ENCODE measurements at regions not wholly inside any gene's neighbourhood (a gene's known extent, or its start where the extent isn't known, plus 50 kb on each side); places are given as distances from the start of the nearest gene placed in this dataset.

DNA sequence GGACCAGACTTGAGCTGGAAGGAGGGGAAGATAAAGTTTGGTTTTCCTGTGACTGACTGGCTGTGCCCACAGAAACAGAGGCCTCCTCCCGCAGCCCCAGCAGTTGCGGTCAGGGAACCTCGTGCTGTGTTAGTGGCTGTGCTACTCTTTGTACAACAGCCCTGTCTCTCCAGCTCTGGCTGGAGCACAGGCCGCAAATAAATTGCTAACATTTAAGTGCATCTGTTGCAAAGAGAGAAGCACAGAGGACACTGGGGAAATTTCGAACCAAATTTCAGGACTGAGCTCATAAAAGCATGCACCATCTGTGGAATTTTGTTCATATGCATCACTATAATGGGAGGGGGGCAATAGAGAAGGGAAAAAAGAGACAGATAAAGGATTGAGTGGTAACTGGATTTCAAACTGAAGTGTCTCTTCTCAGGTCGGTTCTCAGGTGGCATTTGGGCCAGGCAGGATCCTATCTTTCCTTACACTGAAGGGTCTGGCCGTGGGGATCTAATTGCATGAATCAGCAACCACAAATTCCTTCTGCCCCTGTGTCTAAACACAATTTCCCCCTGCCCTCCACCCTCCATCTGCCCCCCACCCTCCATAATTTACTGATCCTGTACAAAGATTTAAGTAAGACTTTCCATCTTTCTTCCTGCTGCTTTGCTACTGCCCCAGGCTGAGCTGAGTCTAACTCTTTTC is 88.9 kb upstream of the ATXN1 start:
- DNase-seq: no peak

DNA sequence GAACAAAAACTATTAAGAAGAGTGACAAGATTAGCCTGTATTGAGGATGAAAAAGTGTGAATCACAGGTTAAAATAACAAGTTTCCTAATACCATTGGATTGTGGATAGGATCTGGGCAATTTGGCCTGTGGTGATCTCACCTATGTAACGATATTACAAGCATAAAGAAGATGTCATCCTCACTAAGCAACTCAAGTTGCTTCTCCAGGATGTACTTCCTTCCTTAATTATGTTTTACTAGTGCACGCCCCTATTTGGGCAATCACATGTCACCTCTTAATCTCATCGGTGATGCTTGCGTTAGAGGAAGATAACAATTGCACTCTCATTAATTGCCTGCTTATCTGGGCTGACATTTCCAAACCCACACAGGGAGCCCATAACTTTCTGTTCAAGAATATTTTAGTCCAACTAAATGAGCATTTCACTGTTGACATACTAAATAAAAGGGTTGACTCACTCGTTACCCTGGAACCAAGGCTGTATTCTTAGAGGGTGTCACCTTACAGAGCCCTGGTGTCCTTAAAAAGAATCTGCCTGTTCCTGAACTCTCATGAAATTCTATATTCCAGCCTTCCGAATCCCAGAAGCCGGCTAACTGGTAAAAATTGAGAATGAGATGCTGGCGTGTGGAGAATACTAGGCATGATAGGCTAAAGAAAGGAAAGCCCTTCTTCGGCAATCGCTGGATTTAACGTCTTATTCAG is 88.2 kb upstream of the ATXN1 start:
- no peak for DNase-seq

DNA sequence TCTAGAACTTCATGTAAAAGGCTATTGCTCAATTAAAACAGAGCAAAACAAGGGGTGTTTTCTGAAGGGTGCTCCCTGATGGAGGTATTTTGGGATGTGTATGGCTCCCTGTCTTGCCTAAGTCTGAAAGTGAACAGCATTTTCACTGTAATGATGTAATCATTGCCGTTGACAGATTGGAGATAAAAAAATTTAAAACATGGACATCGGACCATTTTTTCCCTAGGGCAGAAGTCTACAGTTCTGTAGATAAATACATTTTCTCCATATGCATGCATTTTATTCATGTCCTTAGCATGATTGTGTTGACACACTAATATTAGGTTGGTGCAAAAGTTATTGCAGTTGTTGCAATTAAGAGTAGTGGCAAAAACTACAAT is 85.1 kb upstream of the ATXN1 start:
- DNase-seq: no peak

DNA sequence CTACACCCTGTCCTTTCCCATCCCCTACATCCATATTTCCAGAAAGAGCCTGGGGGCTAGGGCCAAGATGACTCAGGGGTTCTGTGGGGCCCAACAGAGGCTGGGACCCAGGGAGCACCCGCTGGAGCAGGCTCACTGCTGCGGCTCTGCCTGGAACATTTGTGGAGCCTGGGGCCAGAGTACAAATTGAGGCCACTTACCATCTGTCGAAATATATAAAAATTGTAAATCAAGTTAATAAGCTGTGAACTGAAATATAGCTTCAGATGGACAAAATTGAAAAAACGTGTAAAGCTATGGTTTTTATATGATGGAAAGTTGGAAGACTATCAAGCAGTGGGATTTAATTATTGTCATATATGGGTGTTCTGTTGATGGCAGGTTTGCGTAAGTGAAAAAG is 82.9 kb upstream of the ATXN1 start:
- no peak for DNase-seq

DNA sequence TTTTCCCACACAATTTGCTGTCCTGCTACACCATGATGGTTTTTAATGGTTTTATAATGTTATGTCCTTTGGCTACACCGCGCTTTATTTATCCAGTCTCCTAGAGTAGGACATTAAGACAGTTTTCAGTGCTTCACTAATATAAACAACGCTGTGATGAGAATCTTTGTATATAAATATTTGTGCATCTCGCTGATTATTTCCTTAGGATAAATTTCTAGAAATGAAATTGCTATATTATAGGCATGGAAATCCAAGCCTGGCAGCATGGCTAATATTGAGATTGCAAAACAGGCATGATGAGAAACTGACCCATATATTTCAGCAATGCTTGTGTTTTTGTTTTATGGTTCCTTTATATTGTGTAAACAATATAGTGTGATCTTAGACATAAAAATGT is 81.4 kb upstream of the ATXN1 start:
- DNase-seq: no peak

DNA sequence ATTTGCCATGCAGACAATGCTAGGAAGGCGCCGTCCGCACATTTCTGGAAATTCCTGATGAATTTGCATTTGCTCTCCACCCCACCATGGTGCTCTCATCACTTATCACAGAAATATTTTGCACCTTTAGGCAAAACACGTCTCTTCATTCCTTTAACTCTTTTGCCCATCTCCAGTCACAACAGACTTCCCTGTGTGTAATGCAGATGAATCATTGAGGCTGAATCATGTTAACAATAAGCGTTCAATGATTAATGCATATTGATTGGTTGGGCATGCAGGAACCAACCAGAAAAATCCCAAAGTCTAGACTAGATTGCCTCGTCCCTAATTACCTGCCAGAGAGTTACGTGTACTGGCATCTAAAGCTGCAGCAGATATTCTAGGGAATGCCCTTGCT is 80.0 kb upstream of the ATXN1 start:
- no peak for DNase-seq

DNA sequence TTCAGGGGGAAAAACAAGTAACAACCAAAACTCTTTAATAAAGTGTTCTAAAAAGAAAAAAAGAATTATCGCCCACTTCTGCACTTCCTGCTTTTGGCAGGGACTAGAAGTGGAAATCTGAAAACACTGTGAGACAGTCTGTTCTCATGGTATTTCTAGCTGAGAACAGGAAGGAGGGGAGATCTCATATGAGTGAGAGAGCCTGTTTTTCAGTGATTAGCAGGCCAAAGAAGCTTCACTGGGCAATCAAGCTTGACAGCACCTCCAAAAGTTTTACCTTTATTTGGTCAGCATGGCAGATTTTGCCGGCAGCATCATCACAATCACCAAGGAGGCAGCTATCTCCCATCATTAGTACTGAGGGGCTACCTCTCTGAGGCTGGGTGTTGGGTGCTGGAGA is 79.5 kb upstream of the ATXN1 start:
- no peak for DNase-seq

DNA sequence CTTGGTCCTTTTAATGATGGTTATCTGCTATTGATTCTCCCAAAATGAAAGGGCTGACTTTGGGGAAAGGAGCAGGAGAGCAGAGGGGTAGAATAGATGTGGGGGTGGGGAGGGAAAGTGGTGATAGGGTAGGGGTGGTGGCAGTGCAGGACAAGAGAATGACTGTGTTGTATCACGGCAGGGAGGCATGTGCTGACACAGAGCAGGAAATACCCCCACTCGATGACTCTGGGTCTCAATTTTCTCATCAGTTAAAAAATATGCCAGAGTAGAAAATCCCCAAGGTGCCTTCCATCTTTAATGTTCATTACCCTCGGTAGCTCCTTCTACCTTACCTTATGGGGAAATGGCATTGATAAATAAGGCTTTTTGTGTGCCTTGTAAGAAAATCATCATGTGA is 79.0 kb upstream of the ATXN1 start:
- peak; percentile 12 for DNase-seq

DNA sequence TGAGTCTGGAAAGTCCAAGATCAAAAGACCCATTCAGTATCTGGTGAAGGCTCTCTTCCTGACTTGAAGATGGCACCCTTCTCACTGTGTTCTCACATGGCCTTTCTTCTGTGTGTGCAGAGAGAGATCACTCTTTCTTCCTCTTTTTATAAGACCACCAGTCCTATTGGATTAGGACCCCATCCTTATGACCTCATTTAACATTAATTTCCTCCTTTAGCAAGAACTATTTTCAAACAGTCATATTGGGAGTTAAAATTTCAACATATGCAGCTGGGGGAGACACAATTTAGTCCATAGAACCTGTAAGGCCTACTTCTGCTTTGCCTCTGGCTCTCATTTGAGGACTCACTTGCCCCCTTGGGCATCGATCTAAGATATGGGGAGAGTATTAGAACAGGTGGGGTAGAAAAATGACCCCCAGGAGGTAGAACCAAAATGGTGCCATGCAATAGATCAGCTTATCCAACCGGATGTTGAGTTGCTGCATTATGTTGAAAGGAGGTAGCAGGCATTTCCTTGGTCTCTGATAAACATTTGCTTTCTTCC is 78.4 kb upstream of the ATXN1 start:
- no peak for DNase-seq

DNA sequence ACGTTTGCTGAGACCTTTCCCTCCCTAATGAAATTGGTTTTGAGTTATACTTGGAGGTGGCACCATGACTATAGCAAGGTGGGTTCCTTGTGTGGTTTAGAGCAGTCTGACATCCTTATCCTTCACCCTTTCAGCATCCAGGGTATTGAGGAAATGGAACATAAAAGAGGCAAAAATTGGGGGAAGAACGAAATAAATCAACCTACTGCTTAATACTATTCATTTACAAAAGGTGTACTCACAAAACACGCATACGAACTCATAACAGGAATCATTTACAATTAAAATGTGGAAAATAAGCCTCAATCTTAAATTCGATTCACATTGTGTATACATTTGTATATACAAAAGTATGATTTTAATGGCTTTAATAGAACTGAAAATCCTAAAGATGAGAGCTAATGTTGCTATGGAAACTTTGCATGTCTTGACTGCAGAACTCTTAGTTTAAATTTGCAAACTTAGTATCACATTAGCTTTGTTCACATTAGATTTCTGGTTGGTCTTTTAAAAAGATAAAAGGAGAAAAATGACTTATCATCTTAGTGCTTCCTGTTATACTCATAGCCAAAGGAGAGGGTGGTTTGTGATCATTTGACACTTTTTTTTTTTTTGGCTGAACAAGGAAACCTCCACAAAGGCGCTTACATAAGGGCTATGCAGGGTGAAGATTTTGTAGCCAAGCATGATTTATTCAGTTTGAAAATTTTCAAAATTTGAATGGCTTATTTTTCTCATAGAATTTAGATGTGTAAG is 76.1 kb upstream of the ATXN1 start:
- DNase-seq: no peak

DNA sequence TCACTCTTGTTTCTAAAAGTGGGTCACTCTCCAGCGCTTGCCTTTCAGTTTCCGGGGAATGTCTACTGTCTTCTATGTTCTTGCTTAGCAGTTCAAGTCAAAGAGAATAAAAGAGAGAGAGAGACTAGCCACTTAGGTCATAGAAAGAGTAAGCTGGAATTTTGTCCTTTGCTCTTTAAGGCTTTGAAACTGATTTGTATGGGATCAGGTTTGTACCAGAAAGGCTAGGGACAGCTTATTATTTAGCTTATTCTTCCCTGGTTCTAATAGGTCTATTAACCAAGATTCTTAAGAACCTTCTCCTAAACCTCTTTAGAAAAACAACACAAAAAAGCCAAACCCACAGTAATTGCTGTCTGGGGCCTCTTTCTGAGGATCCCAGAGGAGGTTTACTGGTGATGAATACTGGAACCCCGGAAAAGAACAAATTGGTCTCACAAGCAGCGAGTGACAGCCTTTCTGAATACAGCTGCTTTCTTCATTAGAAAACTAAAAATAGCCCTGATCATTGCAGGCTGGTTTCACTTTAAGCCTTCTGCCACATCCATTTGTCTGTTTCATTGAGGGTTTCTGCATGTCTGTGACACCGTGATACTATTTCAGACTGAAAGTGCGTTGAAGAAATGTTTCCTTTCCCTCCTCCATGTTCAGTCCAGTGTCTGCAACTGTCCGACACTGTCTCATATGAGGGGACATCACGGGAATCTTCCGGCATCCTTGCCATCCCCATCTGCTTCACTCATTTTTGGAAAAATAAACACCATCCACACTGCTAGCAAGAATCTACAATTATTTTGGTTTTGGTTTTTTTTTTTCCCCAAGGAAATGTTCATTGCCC is 75.1 kb upstream of the ATXN1 start:
- DNase-seq: peak; percentile 18

DNA sequence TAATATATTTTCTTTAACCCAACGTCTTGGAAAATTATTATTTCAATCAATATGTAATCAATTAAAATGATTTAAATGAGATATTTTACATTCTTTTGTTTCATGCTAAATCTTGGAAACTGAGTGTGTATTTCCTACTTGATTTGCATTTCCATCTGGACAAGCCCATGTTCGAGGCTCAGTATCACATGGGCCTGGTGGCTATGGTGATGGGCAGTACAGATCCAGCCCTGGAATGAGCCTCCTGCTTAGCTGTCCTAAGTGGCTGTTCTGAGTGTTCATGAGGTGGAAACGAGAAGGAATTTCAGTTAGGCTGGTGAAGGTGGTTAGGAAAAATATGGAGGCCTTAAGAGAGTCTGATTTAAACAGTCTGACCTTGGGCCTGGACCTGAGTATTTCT is 73.0 kb upstream of the ATXN1 start:
- DNase-seq: no peak

DNA sequence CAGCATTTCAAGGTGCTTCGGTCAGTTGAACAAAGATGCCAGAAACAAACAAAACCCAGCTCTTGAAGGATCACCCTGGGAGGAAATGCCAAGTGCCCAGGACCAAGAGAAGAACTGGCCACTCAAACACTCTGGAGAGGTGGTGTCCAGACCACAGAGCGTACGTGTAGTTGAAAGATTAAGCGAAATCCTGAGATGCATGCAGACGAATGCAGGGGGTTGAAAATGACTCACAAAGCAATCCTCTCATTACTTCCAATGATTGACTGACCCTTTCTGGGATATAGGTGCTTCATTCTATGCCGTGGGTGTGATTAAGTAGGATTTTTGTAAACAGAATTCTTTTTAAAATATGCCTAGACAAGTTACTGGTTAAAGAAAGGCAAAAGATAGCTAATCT is 71.5 kb upstream of the ATXN1 start:
- DNase-seq: no peak

DNA sequence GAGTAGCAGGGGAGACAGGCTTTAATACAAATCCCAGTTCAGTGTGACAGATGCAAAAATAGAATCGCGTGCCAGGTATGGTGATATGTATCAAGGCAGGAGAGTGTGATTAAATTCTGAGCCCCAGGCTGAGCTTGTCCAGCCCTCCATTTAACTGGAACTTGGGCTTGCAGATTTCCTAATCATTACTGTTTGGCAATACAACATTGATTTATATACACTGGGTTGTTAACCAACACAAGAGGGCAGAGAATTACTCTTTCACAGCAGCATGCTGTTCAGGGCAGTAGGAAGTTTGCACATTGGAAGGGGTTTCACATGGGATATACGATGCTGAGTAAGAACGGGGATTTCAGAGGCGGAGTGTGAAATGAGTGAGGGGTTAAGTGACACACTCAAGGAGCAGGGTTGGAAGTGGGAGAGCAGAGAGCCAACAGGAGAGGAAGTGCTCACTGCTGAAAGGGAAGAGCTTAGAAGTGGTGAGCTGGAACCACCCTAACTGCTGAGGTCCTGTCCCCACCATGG is 70.8 kb upstream of the ATXN1 start:
- DNase-seq: no peak

DNA sequence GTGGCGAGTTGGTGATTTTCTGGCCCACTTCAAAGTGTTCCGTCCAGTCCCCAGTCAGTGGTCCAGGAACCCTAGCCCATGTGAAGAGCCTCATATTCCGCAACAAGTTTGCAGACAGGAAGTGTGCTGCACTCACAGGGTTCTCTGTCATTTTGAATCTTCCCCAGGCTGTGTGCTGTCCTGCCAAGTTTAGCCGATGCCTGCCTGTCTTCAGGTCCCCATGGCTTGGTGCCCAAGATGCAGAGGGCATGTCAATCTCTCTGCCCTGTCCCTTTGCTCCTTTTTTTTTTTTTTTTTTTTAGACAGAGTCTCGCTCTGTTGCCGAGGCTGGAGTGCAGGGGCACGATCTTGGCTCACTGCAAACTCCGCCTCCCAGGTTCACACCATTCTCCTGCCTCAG is 69.9 kb upstream of the ATXN1 start:
- no peak for DNase-seq

DNA sequence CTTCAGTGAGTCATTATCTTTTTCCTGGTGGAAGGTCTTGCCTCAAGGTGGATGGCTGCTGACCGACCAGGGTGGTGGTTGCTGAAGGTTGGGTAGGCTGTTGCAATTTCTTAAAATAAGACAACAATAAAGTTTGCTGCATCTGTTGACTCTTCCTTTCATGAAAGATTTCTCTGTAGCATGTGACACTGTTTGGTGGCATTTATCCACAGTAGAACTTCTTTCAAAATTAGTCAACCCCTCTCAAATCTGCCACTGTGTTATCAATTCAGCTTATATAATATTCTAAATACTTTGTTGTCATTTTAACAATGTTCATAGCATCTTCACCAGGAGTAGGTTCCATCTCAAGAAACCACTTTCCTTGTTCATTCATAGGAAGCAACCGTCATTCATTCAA is 66.8 kb upstream of the ATXN1 start:
- no peak for DNase-seq

DNA sequence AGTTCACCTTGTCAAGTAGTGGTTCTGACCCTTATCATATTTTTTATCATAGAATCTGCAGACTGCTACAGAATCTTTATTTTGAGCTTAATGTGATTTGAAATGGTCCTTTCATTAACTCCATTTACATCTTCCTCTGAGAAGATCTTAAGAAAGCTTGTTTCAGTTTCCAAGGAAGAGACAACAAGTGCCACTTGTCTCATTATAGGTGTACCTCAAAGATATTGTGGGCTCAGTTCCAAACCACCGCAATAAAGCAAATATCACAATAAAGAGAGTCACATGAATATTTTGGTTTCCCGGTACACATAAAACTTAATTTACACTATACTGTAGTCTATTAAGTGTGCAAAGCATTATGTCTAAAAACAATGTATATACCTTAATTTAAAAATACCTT is 66.4 kb upstream of the ATXN1 start:
- DNase-seq: no peak

DNA sequence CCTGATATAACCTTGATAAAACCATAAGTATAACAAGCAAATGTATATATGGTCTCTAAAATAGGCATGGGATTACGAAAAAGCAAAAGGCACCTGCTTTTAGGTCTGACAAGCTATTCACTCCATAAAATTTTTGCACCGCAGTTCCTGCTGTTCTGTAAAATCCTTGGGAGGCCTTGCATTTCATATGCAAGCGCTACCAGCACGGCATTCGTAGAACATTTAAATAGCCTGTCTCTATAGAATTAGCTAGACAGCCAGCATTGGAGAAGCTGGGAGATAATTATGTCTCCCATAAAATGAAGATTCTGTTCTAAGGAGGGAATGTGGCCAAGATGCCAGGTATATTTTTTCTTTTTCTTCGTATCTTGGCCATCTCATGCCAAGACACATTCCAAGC is 64.5 kb upstream of the ATXN1 start:
- no peak for DNase-seq

DNA sequence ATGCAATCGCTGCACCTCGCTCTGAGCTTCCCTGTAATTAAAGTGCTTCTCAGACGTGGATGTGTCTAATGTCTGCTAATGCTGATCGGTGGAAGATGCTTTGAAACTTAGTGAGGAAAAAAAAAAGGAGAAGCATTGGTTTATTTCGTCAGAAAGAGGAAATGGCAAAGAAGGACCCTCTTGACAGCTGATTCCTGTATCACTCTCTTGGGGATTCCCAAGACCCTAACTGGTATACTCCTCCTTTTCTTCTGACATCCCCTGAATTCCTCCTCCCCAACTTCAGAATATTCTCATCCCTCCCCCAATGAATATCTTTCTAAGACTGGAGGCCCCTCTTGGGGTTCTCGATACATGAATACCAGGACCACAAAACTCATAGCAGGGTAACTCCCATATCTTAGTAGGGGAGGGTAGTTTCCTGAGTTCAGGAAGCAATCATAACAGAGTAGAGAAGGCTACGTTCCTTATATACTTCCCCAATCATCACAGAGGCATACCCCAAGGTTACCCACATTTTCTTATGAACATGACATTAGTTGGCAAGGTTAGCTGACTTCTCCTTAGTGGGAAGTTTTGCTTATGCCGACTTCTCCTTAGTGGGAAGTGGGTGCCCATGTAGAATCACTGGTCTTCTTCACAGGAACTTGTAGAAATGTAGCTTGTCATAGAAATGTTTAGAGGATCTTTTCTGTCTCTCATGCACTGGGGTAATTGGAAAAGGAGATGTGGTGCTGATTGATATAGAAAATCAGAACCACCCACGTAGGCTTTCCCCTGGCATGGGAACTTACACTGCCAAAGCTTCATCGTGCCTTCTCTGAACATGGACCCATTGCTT is 63.8 kb upstream of the ATXN1 start:
- DNase-seq: peak; percentile 21

DNA sequence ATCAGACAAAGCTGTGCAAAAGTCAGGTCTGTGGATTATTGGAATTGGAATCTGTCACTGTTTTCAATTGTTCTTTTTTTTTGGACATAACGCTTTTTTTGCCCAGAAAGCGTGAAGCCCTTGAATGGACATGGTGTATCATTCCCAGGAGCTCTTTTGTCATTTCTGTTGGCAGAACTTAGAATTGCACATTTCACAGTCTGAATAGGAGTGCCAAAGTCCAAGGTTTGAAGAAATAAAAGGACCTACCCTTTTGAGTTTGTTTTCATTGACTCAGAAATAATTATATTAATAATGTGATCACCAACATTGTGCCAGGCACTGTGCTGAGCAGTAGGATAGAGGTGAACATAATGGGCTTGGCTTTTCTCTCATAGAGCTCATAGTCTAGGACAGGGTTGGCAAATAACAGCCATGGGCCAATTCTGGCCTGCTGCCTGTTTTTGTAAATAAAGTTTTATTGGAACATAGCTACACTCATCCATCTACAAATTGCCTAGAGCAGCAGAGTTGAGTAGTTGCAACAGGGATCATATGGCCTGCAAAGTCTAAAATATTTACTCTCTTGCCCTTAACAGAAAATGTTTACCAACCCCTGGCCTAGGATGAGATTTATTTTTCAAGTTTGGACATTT is 62.6 kb upstream of the ATXN1 start:
- no peak for DNase-seq

DNA sequence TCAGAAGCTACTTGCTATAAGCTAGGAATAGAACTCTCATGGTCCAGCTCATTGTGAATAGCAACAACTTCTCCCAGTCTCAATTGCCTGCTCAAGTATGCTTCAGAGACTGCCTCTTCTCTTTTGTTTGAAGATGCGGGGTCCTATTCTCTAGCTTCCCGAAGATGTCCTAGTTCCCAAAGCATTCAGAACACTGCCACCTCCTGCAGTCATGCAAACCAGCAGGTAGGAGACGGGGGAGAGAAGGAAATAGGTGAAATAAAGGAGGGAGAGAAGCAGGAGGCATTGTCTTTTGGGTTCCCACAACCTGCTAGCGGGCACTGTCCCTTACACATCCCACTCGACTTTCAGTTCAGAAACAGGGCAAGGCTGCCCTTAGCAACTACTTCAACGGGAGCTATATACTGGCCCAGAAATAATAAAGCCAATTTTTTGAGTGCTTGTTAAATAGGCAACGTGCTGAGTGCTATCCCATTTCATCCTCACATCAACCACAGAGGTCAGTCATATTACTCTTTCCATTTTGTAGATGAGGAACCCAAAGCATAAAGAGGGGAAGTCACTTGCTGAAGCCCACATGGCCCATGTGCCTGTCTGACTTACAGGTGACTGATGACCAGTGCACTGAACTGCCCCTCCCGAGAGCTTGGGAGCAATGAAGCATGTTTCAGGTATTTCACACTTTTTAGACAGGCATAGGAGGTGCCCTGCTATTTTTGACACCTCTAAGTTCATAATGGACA is 61.9 kb upstream of the ATXN1 start:
- no peak for DNase-seq
